Panc1 (cell line): ENCODE measurements at regions not wholly inside any gene's neighbourhood (a gene's known extent, or its start where the extent isn't known, plus 50 kb on each side); places are given as distances from the start of the nearest gene placed in this dataset.

Source experiments
- ATAC-seq: fragments of 200-7000 bp; cut with Tn5 transposase; 2 replicates; pipeline ENCODE4 v1.9.1; 2020; ENCODE audit warnings: mild to moderate bottlenecking, moderate library complexity
- BruUV-seq: library from RNA; stranded (reverse); fragments of 400-500 nt; replicated peaks from 2 replicates; lab custom pipeline; 2021; lab: Mats Ljungman, UMichigan
- CTCF ChIA-PET: fragments of 300-600 bp; sonication (Branson Sonifier 250); formaldehyde crosslinking; loops from one replicate; lab custom pipeline; 2022; ENCODE audit warnings: antibody characterized with exemption; lab: Charles Lee
- POLR2A ChIA-PET: fragments of 300-600 bp; sonication (Branson Sonifier 250); formaldehyde crosslinking; loops from one replicate; lab custom pipeline; 2022; ENCODE audit warnings: antibody characterized with exemption; lab: Charles Lee
- DNase-seq: peaks from one replicate; pipeline ENCODE4 v3.0.0-alpha.2; 2010; ENCODE audit warnings: low read depth, low spot score
- H3K27ac ChIP-seq: 2 replicates; pipeline ENCODE4 v1.5.1; 2011; ENCODE audit warnings: mild to moderate bottlenecking, low read length, inconsistent platforms
- H3K27me3 ChIP-seq: fragments of 200-500 bp; sonication (Bioruptor generic); 2 replicates; pipeline ENCODE4 v1.6.0; 2014; ENCODE audit warnings: low read length, inconsistent platforms; ENCODE audit not compliant: control insufficient read depth, insufficient read depth
- H3K36me3 ChIP-seq: fragments of 200-500 bp; sonication (Bioruptor generic); 2 replicates; pipeline ENCODE4 v1.5.1; 2014; ENCODE audit warnings: inconsistent platforms, mild to moderate bottlenecking, low read length, moderate library complexity; ENCODE audit not compliant: control insufficient read depth, insufficient read depth
- H3K4me1 ChIP-seq: 2 replicates; pipeline ENCODE4 v1.5.1; 2011; ENCODE audit warnings: inconsistent platforms, mild to moderate bottlenecking, low read length, moderate library complexity; ENCODE audit not compliant: control insufficient read depth, insufficient read depth
- H3K4me3 ChIP-seq, 2 experiments: 2 replicates each; pipeline ENCODE4 v1.5.1; 2011 to 2012; ENCODE audit warnings: low read depth in 2 of 2, low read length in 2 of 2, mild to moderate bottlenecking in 2 of 2, inconsistent platforms in 1 of 2, moderate library complexity in 1 of 2
- H3K9me3 ChIP-seq: fragments of 200-500 bp; sonication (Bioruptor generic); 2 replicates; pipeline ENCODE4 v1.5.1; 2014; ENCODE audit warnings: low read depth, mild to moderate bottlenecking, inconsistent platforms, low read length, moderate library complexity; ENCODE audit not compliant: control insufficient read depth, insufficient read depth
- CTCF ChIP-seq: fragments of 450-650 bp; IDR thresholded peaks from 2 replicates; pipeline ENCODE4 v1.5.1; 2017; ENCODE audit warnings: mild to moderate bottlenecking
- POLR2AphosphoS5 ChIP-seq: IDR thresholded peaks from 2 replicates; pipeline ENCODE4 v1.6.1; 2012; ENCODE audit warnings: mild to moderate bottlenecking, low read depth, low read length, moderate library complexity
- REST ChIP-seq, 2 experiments: IDR thresholded peaks; 2 replicates each; pipeline ENCODE4 v1.6.1; 2011 to 2012; ENCODE audit warnings: low read depth in 2 of 2, control low read depth in 1 of 2, low read length in 1 of 2, mild to moderate bottlenecking in 1 of 2, moderate library complexity in 1 of 2; ENCODE audit not compliant: insufficient read depth in 1 of 2
- SIN3A ChIP-seq: IDR thresholded peaks from 2 replicates; pipeline ENCODE4 v1.6.1; 2012; ENCODE audit warnings: low read depth, mild to moderate bottlenecking, low read length, moderate library complexity, borderline replicate concordance; ENCODE audit not compliant: insufficient read depth
- TCF7L2 ChIP-seq: IDR thresholded peaks from 2 replicates; pipeline ENCODE4 v1.6.1; 2011; ENCODE audit warnings: mild to moderate bottlenecking, low read depth, low read length, inconsistent platforms
- in situ Hi-C: cut with HindIII; loops from 2 replicates; pipeline ENCODE4 v1.10.0; 2016; ENCODE audit warnings: low sequenced_read_pairs, low pct_unique_long_range_greater_than_20kb
- intact Hi-C: fragments of 100-400 bp; cut with micrococcal nuclease; formaldehyde crosslinking; loops from one replicate; pipeline ENCODE4 v1.10.0; 2022; ENCODE audit not compliant: unreplicated experiment

- no peak overlapping the region for H3K27ac ChIP-seq
- ChIA-PET POLR2A (no interaction called here), CTCF (interaction anchor here (0.7 to 0.8 kb wide), 2 partner anchors 41 to 108 kb away, joined by 11 read pairs; no protein-coding TSS in a partner anchor)
- H3K4me1 ChIP-seq: no peaks in the 10 kb centered on the region
- intact Hi-C loops (no loop called here), in situ Hi-C loops (no loop called here)
- H3K9me3 ChIP-seq: no peaks in the 10 kb centered on the region
- H3K27me3 ChIP-seq: peaks cover 2% of the 10 kb centered on the region; the same call in 1 of the 2 replicates
- DNase-seq: no peak
- no TSS peak for BruUV-seq
- H3K4me3 ChIP-seq: no peak overlapping the region
- H3K36me3 ChIP-seq: no peaks in the 10 kb centered on the region
- ATAC-seq: no peak
- no peak for TF ChIP-seq TCF7L2
- TF ChIP-seq REST (IDR thresholded peaks at IDR 0.05; ENCODE audit: insufficient read depth in 1 of 2, low read depth in 2 of 2, low read length in 1 of 2): no peak
- TF ChIP-seq CTCF: no peak
- no peak for TF ChIP-seq POLR2AphosphoS5
- TF ChIP-seq SIN3A: no peak
Observed at GRCh38 chr6:167392631-167393316, 67.9 kb downstream of the TTLL2 start.

DNA sequence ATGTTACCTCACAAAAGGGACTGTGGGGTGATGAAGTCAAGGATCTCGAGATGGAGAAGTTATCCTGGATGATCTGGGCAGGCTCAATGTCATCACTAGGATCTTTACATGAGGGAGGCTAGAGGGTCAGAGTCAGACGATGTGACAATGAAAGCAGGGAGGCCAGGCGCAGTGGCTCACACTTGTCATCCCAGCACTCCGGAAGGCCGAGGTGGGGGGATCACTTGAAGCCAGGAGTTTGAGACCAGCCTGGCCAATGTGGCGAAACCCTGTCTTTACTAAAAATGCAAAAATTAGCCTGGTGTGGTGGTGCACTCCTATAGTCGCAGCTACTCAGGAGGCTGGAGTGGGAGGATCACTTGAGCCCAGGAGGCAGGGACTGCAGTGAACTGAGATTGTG lies 68.8 kb downstream of the TTLL2 start:
- DNase-seq (no peak), ATAC-seq (no peak)
- Histone ChIP-seq H3K4me3 (no peak overlapping the region), H3K36me3 (no peaks in the 10 kb centered on the region), H3K27ac (no peak overlapping the region), H3K27me3 (peaks cover 2% of the 10 kb centered on the region; the same call in 1 of the 2 replicates), H3K9me3 (no peaks in the 10 kb centered on the region), H3K4me1 (no peaks in the 10 kb centered on the region)
- CTCF ChIA-PET: interaction anchor here (0.7 kb wide), 1 partner anchor 42 kb away, joined by 11 read pairs; no protein-coding TSS in a partner anchor
- in situ Hi-C loops: no loop called here
- intact Hi-C loops: no loop called here
- BruUV-seq: no TSS peak
- TF ChIP-seq CTCF (no peak), SIN3A (no peak), REST (IDR thresholded peaks at IDR 0.05; ENCODE audit: insufficient read depth in 1 of 2, low read depth in 2 of 2, low read length in 1 of 2) (no peak), POLR2AphosphoS5 (no peak), TCF7L2 (no peak)
- POLR2A ChIA-PET: no interaction called here
